ENCODE measurements at regions not wholly inside any gene's neighbourhood (a gene's known extent, or its start where the extent isn't known, plus 50 kb on each side); places are given as distances from the start of the nearest gene placed in this dataset.

DNA sequence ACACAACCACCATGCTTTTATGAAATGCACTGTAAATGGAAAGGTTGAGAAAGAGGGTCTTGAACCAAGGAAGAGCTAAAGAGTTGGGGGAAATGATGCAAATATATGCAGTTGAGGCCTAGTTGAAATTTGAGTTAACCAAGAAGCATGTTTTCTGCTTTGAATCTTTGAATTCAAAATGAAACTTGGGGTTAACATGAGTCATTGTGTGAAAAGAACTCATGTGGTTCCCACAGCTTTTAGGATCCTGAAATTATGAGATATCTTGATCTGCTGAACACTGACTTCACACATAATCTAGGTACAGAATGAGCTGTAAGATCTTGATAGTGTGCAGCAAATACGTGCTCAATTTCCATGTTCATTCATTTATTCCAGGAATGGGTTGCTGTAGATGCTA is 422.9 kb upstream of the TRIB2 start:
- TF ChIP-seq, protein P1, sequence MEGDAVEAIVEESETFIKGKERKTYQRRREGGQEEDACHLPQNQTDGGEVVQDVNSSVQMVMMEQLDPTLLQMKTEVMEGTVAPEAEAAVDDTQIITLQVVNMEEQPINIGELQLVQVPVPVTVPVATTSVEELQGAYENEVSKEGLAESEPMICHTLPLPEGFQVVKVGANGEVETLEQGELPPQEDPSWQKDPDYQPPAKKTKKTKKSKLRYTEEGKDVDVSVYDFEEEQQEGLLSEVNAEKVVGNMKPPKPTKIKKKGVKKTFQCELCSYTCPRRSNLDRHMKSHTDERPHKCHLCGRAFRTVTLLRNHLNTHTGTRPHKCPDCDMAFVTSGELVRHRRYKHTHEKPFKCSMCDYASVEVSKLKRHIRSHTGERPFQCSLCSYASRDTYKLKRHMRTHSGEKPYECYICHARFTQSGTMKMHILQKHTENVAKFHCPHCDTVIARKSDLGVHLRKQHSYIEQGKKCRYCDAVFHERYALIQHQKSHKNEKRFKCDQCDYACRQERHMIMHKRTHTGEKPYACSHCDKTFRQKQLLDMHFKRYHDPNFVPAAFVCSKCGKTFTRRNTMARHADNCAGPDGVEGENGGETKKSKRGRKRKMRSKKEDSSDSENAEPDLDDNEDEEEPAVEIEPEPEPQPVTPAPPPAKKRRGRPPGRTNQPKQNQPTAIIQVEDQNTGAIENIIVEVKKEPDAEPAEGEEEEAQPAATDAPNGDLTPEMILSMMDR (IDR thresholded peaks at IDR 0.05) = no peak
- TF ChIP-seq POLR2A (IDR thresholded peaks at IDR 0.05) = no peak
